ENCODE measurements at regions not wholly inside any gene's neighbourhood (a gene's known extent, or its start where the extent isn't known, plus 50 kb on each side); places are given as distances from the start of the nearest gene placed in this dataset.

- ATAC-seq (replicated peaks in 1 of 2), result peak; percentile 73 to 74
- peaks cover 35% of the 10 kb centered on the region for H3K27me3 Mint-ChIP-seq (ENCODE audit: low read depth)
- H3K4me1 Mint-ChIP-seq (ENCODE audit: low read depth), result peaks cover 16% of the 10 kb centered on the region
- H3K27ac Mint-ChIP-seq, result peak overlapping the region; percentile 57
- DNase-seq, result no peak
- H3K4me3 Mint-ChIP-seq, result peak overlapping the region in 1 of 2 donors; percentile 70
- H3K9me3 Mint-ChIP-seq, result no peaks in the 10 kb centered on the region
- H3K36me3 Mint-ChIP-seq (ENCODE audit: insufficient read depth in 2 of 2), result no peaks in the 10 kb centered on the region
These were observed 50.2 kb upstream of the AKR1E2 start for GRCh38 chr10:4775808-4776207.

GRCh38 chr10:4772202-4772570 lies 53.8 kb upstream of the AKR1E2 start:
- no peak for DNase-seq
- H3K4me3 Mint-ChIP-seq, result no peak overlapping the region

GRCh38 chr10:4771554-4772201 lies 54.3 kb upstream of the AKR1E2 start:
- ATAC-seq (replicated peaks in 1 of 2) (no peak), DNase-seq (no peak)
- no peaks in the 10 kb centered on the region for H3K9me3 Mint-ChIP-seq
- peaks cover 13% of the 10 kb centered on the region for H3K4me1 Mint-ChIP-seq (ENCODE audit: low read depth)
- no peaks in the 10 kb centered on the region for H3K36me3 Mint-ChIP-seq (ENCODE audit: insufficient read depth in 2 of 2)
- H3K27me3 Mint-ChIP-seq (ENCODE audit: low read depth), result peaks cover 48% of the 10 kb centered on the region
- no peak overlapping the region for H3K27ac Mint-ChIP-seq
- H3K4me3 Mint-ChIP-seq, result no peak overlapping the region

More at GRCh38 chr10:4772202-4772570, 53.8 kb upstream of the AKR1E2 start:
- Mint-ChIP-seq H3K27me3 (ENCODE audit: low read depth) (peaks cover 43% of the 10 kb centered on the region), H3K9me3 (no peaks in the 10 kb centered on the region), H3K36me3 (ENCODE audit: insufficient read depth in 2 of 2) (no peaks in the 10 kb centered on the region), H3K27ac (no peak overlapping the region), H3K4me1 (ENCODE audit: low read depth) (peaks cover 16% of the 10 kb centered on the region)
- no peak for ATAC-seq (replicated peaks in 1 of 2)

GRCh38 chr10:4770801-4771553 lies 55.0 kb upstream of the AKR1E2 start:
- H3K9me3 Mint-ChIP-seq, result no peaks in the 10 kb centered on the region
- H3K36me3 Mint-ChIP-seq (ENCODE audit: insufficient read depth in 2 of 2), result no peaks in the 10 kb centered on the region
- ATAC-seq (replicated peaks in 1 of 2) (no peak), DNase-seq (no peak)
- no peak overlapping the region for H3K4me3 Mint-ChIP-seq
- H3K27me3 Mint-ChIP-seq (ENCODE audit: low read depth), result peaks cover 51% of the 10 kb centered on the region
- H3K4me1 Mint-ChIP-seq (ENCODE audit: low read depth), result peaks cover 6% of the 10 kb centered on the region
- no peak overlapping the region for H3K27ac Mint-ChIP-seq

- Mint-ChIP-seq H3K27ac (no peak overlapping the region), H3K4me3 (no peak overlapping the region), H3K4me1 (ENCODE audit: low read depth) (peaks cover 7% of the 10 kb centered on the region), H3K27me3 (ENCODE audit: low read depth) (peaks cover 43% of the 10 kb centered on the region), H3K36me3 (ENCODE audit: insufficient read depth in 2 of 2) (no peaks in the 10 kb centered on the region), H3K9me3 (no peaks in the 10 kb centered on the region)
- ATAC-seq (replicated peaks in 1 of 2) (no peak), DNase-seq (no peak)
These were observed 57.6 kb upstream of the AKR1E2 start for GRCh38 chr10:4768416-4768815.

- Mint-ChIP-seq H3K9me3 (no peaks in the 10 kb centered on the region), H3K4me3 (no peak overlapping the region), H3K27me3 (ENCODE audit: low read depth) (peaks cover 41% of the 10 kb centered on the region), H3K27ac (no peak overlapping the region), H3K4me1 (ENCODE audit: low read depth) (peaks cover 7% of the 10 kb centered on the region), H3K36me3 (ENCODE audit: insufficient read depth in 2 of 2) (no peaks in the 10 kb centered on the region)
- DNase-seq (no peak), ATAC-seq (replicated peaks in 1 of 2) (no peak)
These were observed 58.8 kb upstream of the AKR1E2 start for GRCh38 chr10:4767033-4767814.

GRCh38 chr10:4766454-4766853 lies 59.6 kb upstream of the AKR1E2 start:
- no peak for ATAC-seq (replicated peaks in 1 of 2)
- no peak for DNase-seq
- Mint-ChIP-seq H3K27ac (no peak overlapping the region), H3K27me3 (ENCODE audit: low read depth) (peaks cover 35% of the 10 kb centered on the region), H3K9me3 (no peaks in the 10 kb centered on the region), H3K4me3 (no peak overlapping the region), H3K36me3 (ENCODE audit: insufficient read depth in 2 of 2) (no peaks in the 10 kb centered on the region), H3K4me1 (ENCODE audit: low read depth) (peaks cover 7% of the 10 kb centered on the region)

- Mint-ChIP-seq H3K27ac (no peak overlapping the region), H3K4me3 (no peak overlapping the region), H3K36me3 (ENCODE audit: insufficient read depth in 2 of 2) (no peaks in the 10 kb centered on the region), H3K4me1 (ENCODE audit: low read depth) (peaks cover 7% of the 10 kb centered on the region), H3K9me3 (no peaks in the 10 kb centered on the region), H3K27me3 (ENCODE audit: low read depth) (peaks cover 28% of the 10 kb centered on the region)
- ATAC-seq (replicated peaks in 1 of 2), result no peak
- no peak for DNase-seq
These were observed 60.6 kb upstream of the AKR1E2 start for GRCh38 chr10:4765428-4765827.

GRCh38 chr10:4763960-4764428 lies 62.0 kb upstream of the AKR1E2 start:
- ATAC-seq (replicated peaks in 1 of 2) (peak; percentile 65 to 72), DNase-seq (peak in 1 of 2 donors; percentile 11)
- peaks cover 41% of the 10 kb centered on the region for H3K27me3 Mint-ChIP-seq (ENCODE audit: low read depth)
- no peaks in the 10 kb centered on the region for H3K36me3 Mint-ChIP-seq (ENCODE audit: insufficient read depth in 2 of 2)
- H3K9me3 Mint-ChIP-seq, result no peaks in the 10 kb centered on the region
- H3K4me1 Mint-ChIP-seq (ENCODE audit: low read depth), result peaks cover 7% of the 10 kb centered on the region
- H3K27ac Mint-ChIP-seq, result no peak overlapping the region
- H3K4me3 Mint-ChIP-seq, result no peak overlapping the region

- Mint-ChIP-seq H3K36me3 (ENCODE audit: insufficient read depth in 2 of 2) (no peaks in the 10 kb centered on the region), H3K4me1 (ENCODE audit: low read depth) (peaks cover 7% of the 10 kb centered on the region), H3K9me3 (no peaks in the 10 kb centered on the region), H3K4me3 (no peak overlapping the region), H3K27me3 (ENCODE audit: low read depth) (peaks cover 45% of the 10 kb centered on the region), H3K27ac (no peak overlapping the region)
- ATAC-seq (replicated peaks in 1 of 2) (peak in 1 of 2 donors; percentile 44), DNase-seq (no peak)
These were observed 62.5 kb upstream of the AKR1E2 start for GRCh38 chr10:4763513-4763912.

- Mint-ChIP-seq H3K27ac (no peak overlapping the region), H3K36me3 (ENCODE audit: insufficient read depth in 2 of 2) (no peaks in the 10 kb centered on the region), H3K27me3 (ENCODE audit: low read depth) (peaks cover 53% of the 10 kb centered on the region), H3K4me3 (no peak overlapping the region), H3K9me3 (no peaks in the 10 kb centered on the region), H3K4me1 (ENCODE audit: low read depth) (no peaks in the 10 kb centered on the region)
- ATAC-seq (replicated peaks in 1 of 2) (no peak), DNase-seq (no peak)
These were observed 67.8 kb upstream of the AKR1E2 start for GRCh38 chr10:4758256-4758655.

GRCh38 chr10:4755286-4755989 lies 70.6 kb upstream of the AKR1E2 start:
- H3K27ac Mint-ChIP-seq, result no peak overlapping the region
- no peaks in the 10 kb centered on the region for H3K9me3 Mint-ChIP-seq
- H3K4me3 Mint-ChIP-seq, result no peak overlapping the region
- no peaks in the 10 kb centered on the region for H3K4me1 Mint-ChIP-seq (ENCODE audit: low read depth)
- no peaks in the 10 kb centered on the region for H3K36me3 Mint-ChIP-seq (ENCODE audit: insufficient read depth in 2 of 2)
- H3K27me3 Mint-ChIP-seq (ENCODE audit: low read depth), result peaks cover 52% of the 10 kb centered on the region
- ATAC-seq (replicated peaks in 1 of 2) (no peak), DNase-seq (no peak)

GRCh38 chr10:4754143-4754542 lies 71.9 kb upstream of the AKR1E2 start:
- H3K27ac Mint-ChIP-seq, result no peak overlapping the region
- peaks cover 47% of the 10 kb centered on the region for H3K27me3 Mint-ChIP-seq (ENCODE audit: low read depth)
- H3K9me3 Mint-ChIP-seq, result no peaks in the 10 kb centered on the region
- H3K4me3 Mint-ChIP-seq, result no peak overlapping the region
- DNase-seq (no peak), ATAC-seq (replicated peaks in 1 of 2) (no peak)
- H3K36me3 Mint-ChIP-seq (ENCODE audit: insufficient read depth in 2 of 2), result no peaks in the 10 kb centered on the region
- H3K4me1 Mint-ChIP-seq (ENCODE audit: low read depth), result no peaks in the 10 kb centered on the region
